GM21526 (cell line): ENCODE measurements at regions not wholly inside any gene's neighbourhood (a gene's known extent, or its start where the extent isn't known, plus 50 kb on each side); places are given as distances from the start of the nearest gene placed in this dataset.

Source experiments
- ATAC-seq: cut with Tn5 transposase; IDR thresholded peaks from one replicate; pipeline ENCODE4 v1.9.1; 2021; ENCODE audit warnings: moderate library complexity; ENCODE audit not compliant: unreplicated experiment, low FRiP score

DNA sequence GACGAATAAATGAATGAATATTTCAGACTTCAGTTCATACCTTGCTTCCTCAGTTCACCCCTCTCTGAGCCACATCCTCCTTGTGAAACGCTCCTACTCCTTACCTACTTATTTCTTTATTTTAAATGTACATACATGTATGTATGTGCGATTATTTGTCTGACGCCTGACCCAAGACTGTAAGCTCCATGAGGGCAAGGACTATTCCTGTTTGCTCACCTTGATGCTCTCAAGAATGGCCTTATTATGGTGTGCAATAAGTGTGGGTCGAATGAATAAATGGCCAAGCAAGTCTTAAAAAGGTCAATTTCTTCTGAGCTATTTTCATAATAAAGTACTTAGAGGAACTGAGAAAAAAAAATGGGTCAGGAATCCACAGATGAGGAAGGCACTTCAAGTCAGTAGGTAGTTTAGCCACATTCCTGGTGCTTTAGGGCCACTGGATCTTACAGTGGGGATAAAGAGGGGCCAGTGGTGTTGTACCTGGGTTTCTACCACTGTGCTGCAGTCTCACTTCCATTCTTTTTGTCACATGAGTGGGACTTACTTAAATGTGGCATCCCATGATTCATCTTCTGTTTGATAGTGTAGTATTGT lies 74.7 kb downstream of the SDC1 start:
- ATAC-seq, result no peak

DNA sequence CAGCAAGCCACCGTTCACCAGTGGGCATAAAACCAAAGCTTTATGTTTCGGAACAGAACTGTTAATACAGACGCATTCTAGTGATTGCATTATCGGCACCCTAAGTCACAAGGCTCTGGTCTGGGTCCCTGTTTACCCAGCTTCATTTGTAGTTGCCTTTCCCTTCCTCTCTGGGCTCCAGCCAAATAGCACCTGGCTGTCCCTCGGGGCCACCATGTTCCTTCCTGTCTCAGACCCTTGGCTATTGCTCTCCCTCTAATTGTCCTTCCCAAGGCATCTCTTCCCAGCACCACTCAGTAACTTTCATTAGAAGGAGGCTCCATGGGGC lies 75.3 kb downstream of the SDC1 start:
- no peak for ATAC-seq

DNA sequence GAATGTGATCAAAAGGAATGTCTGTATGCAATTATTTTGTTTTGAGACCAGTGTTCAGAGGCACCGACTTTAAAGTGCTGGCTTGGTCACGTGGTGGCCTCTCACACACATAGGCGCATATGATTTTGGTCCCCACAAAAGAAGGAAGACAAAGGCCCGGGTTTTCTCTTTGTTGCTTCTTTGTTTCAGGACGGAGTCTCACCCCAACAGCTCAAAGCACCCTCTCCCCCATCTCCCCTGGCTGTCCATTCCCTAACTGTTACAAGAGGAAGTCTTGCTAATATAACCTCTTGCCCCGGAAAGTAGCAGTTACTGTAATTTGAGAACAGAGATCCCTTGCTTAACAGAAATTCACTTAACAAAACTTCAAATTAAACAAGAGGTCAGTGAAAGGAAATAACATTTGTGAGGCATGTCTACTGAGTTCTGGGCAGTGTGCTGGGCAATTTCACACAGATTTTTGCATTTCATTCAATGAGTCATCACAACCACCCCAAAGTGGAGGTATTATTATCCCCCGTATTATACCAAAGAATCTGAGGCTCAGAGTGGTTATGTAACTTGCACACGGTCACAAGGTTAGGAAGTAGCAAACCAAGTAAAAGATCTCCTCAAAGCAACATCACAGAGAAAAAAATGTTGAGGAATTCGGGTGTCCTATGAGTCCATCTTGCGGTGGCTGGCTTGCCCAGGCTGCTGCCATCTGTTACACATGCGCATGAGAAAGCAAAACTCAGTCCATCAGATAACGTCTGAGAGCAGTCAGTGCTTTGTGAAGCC lies 75.8 kb downstream of the SDC1 start:
- ATAC-seq, result no peak

DNA sequence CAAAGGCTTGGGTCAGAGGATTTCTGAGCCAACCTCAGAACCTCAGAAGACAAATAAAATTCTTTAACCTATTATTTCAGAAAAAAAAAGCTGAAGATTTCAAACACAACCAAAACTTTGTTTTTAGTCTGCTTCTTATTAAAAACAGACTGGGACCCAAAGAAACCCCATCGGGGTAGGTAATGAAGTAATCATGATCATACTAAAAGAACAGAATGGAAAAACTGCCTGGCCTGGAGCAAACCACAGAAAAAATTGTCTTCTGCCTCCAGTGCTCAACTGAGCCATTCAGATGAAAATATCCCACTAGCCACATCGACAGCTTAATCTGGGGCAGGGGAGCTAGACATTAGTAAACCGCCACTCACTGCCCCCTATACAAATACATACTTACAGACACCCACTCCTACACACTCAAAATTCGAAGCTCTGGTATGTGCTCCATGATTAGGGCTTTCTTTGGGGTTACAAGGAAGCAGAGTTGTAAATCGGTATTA lies 76.5 kb downstream of the SDC1 start:
- ATAC-seq, result no peak

DNA sequence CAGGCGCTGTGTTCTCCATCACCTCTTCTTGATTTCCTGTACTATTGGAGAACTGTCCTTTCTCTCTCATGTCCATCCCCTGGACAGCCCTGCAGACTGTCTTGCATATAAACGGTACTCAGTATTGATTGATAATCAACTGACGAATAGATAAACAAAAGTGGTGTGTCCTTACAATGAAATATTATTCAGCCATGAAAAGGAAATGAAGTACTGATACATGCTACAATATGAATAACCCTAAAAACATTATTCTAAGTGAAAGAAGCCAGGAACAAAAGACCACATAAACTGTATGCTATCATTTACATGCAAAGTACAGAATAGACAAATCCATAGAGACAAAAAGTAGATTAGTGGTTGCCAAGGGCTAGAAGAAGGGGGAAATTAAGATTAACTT lies 77.6 kb downstream of the SDC1 start:
- no peak for ATAC-seq

DNA sequence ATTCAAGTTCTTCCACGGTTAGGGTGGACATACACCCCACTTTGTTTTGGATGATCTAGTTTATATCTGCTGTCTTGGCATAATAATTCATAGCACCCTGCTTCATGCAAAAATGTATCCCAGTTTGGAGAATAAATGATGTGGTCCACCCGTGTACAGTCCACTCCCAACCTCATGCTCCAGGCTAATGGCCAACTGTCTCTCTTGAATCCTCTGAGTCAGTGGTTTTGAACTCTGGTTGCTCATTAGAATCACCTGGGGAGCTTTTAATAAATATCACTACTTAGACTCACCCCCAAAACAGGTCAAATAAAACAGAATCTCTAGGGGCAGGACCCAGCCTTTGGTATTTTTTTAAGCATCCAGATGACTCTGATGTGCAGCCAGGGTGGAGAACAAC lies 78.5 kb downstream of the SDC1 start:
- no peak for ATAC-seq

DNA sequence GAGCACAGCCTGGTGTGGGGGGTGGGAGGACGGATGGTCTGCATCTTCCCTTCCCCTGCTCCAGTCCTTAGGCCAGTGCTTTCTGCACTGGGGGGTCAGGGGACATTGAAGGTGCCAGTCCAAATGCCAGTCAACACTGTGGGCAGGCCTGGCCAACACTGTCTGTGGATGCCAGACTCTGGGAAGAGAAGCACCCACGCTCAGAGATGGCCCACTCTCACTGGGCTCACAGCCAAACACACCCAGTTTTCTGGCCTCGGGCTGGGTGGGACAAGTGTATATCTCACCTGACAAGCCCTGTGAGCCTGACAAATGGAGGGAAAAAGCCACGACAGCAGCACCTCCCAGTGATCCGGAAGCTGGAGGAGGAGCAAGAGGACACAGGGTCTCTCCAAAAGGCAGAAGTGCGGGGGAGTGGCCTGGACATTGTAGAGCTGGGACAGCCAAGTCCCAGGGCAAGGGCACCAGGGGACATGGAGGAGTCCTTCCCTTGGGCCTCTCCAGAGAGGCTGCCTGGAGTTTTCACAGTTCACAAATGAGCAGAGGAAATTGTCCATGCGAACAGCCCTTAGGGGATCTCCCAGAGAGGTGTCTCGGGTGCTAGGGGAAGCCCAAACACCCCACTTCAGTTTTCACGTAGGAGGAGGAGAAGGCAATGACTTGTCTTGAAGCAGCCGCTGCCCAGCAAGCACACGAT lies 79.3 kb downstream of the SDC1 start:
- ATAC-seq, result peak; percentile 82

DNA sequence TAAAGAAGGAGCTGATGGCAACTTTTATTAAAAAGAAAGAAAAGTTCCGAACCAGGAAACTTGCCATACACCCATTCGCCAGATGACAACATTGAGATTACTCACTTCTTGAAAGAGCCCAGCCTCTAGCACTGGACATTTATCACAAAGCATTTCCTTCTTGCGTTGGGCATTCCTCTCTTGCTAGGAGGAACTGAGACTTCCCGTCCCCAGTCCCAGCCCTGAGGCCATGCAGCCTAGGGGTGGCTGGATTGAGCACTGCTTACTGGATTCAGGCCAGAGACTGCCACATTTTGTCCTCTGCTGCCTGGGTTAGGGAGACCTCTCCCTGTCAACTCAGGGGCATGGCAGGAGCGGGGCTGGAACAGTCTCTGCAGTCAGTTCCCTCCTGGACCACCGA lies 80.1 kb downstream of the SDC1 start:
- ATAC-seq, result no peak

DNA sequence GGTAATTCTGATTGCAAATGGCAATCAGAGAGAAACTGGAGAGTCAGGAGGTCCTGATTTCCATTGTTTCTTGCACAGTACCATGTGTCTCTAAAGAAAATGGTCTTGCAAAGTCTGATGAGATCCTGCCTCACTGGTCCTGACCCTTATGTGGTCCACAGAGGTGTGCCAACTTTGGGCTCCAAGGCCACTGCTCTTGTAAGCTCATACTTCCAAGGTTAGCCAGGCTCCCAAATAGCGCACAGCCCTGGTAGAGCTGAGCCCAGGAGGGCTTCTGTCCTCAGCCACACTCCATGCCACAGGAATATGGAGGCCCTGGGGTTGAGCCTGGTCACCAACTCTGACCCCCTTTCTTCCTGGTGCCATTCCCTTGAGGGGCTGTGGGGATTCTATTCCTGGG lies 80.7 kb downstream of the SDC1 start:
- ATAC-seq, result no peak

DNA sequence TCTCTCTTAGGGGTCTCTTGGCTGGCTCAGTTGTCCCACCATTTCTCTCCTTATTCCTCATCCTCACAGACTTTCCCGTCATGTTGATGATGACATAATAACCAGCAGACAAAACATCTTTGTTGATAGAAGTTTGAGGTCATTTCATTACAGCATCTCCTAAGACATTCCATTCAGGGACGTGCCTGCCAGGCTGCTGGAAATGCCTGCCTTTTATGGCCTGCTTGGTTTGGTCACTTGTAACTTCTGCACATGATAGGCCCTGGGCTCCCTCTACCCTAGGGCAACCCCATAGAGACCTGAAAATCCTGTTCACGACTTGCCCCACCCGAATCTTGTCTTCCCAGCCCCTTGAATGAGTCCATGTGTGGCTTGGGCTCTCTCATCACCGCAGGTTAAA lies 81.7 kb downstream of the SDC1 start:
- no peak for ATAC-seq

DNA sequence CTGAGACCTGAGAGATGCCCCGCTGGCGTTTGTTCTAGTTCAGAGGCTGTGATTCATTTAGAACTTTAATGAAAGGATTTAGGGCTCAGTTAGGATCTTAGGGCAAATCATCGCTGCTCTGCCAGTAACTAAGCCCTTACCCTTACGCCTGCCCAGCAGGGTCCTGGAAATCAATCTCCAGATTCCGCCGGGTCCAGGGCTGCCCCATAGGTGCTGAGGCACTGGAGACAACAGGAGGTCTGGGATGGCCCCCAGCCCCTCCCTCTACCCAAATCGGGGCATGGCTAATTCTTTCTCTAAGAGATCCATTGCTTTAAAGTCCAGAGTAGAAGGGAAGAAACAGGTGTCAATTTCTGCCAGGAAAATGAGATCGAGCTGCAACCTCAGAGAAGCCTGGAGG lies 83.1 kb downstream of the SDC1 start:
- ATAC-seq, result no peak

DNA sequence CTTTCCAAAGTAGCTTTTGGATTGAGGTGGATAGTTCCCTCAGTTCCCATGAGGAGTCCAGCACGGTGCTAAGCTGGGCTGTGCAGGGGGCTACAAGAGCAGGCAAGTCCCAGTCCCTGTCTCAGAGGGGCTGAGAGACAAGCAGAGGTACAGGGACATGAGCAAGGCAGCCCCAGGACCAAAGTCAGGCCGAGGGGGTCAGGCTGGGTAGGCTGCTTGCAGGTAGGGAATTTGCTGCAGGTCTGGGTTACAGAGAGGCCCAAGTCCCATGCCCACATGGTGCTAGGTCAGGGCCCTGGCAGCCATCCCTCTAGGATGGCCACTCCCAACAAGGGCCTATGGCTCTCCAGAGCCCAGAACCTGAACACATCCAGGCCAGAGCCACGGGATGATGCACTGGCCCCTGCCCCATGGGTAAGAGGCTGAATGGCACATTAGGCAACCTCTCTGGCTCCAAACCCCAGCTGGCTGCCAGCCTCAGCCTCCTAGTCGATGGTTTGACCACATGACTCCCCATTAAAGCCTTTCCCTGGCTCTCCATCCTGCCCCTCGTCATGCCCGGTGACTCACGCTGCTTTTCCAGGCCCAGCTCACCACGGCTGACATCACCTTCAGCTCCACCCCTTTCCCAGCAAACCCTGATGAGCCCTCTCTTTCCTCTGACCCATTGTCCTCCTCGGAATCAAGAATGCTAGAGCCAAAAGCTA lies 83.7 kb downstream of the SDC1 start:
- ATAC-seq, result no peak

DNA sequence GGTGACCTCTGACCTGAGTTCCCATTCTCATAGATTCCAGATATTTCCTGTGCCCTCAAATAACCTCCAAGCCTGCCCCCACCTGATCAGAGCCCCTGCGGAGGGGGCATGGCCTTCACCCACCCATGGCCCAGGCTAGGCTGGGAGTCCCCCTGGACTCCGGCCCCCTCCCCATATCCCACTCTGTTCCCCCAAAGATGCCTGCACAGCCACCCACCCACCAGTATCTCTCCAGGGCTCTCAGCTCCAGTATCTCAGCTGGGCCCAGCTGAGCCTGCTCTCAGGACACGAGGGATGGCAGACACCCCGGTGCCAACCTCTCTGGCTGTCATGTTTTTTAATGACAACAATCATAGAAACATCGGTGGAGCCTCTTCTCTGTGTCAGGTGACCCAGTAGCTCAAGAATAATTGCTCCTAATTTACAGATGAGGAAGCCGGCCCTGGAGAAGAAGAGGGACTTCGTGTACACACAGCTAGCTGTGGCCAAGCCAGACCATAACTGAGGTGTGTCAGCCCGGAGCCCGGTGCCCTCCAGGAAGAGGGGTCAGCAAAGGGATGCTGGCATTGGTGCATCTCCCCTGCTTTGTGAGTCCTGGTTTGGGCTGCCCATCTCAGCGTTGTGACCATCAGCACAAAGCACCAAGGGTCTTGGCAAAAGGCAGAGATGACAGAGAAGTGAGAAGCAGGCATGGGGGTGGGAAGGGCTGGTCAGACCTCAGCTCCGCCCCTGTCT lies 84.4 kb downstream of the SDC1 start:
- no peak for ATAC-seq

DNA sequence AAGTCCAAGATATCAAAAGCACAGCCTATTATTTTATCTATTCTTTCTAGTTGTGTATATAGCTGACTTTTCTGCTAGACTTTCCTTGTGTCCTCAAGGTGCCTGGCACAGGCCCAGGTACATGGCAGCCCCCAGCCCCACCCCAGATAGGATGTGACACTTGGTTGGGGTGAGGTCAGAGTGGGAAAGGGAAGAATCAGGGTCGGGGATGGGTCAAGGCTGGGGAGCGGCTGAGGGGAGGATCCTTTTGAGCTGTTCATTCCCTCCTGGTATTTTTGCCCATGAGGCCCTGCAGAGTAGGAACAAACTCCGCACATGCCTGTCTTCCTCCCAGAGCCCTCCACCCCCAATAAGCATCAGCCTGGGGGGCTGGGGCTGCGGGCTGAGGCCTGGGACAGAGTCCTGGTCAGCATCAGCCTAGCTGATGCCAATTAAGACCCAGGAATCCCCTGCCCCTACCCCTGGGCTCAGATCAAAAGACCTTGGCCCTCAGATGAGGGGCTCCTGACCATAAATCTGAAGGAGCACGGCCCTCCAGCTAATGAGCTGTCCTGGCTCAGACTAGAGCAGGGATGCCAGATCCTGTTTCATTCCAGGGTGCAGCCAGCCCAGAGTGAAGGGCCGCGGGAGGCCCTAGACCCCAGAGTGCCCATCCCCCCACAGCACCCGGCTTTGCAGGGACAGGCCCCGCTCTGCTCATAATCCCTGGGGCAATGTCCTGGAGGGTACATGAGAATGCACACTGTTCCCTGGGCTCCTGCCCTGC lies 85.3 kb downstream of the SDC1 start:
- ATAC-seq, result no peak

DNA sequence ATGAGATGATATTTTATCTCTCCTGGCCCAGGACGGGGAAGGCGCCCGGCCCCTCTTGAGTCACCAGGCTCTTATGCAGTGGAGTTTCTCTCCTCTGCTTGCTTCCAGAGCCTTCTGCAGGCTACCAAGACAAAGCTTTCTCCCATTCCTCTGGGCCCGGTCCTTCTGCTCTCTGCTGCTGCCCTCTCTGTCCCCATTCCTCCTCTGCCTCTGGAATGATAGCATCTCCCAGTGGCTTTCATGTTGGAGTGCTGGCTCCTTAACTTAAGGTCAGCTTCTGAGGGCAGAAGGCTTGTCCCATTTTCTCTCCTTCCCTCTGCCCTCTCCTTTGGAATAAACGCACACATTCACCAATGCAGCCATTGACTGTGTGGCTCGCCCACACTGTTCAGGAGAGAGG lies 86.2 kb downstream of the SDC1 start:
- ATAC-seq, result no peak

DNA sequence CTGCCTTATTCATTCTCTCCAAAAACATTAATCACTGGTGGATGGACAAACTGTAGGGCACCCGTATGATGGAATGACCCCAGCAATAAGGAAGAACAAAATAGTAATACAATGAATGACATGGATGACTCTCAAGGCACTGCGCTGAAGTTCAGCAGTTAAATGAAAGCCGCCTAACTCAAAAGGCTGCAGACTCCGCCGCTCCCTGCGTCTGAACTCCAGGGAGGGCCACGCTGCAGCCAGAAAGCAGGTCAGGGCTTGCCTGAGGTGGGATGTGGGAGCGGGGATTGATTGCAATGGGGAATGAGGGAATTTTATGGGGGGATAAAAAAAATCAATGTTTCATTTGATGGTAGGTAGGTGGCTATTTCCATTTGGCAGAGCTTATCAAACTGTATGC lies 86.5 kb upstream of the LAPTM4A start:
- no peak for ATAC-seq

DNA sequence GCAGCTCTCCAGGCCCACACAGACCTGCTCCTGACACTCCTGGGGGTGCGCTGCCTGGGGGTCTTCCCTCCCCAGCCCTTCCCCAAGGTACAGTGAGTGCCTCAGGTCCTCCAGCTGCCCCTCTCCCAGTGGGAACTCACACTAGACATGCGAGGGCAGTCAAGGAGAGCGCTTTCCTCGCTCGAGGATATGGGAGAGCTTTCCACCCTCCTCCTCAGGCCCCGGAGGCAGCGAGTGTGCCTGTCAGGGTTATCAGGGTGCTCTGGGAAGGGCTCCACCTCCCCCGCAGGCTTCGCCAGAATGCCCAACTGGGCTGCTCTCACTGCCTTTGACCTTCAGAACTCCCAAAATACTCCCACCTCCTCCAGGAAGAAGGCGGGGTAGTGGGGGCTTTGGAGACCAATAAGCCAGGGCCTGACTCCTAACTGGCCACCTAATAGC lies 85.7 kb upstream of the LAPTM4A start:
- ATAC-seq, result no peak

DNA sequence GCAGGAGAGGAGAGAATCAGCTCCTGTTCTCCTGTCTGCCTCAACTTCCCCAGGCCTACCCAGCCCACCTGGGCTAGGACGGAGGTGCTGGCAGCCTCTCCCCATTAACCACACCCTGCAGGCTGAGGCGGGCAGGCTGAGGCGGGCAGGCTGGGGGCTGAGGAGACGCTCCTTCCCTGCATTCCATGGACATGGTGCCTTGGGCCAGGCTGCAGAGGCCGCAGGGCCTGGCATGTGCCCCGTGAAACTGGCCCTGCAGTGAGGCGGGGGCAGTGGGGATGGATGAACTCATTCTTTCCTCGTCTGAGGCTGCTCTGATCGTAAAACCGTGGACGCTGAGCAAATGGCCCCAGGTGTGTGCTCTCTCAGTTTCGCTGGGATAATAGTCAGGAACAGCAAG lies 84.7 kb upstream of the LAPTM4A start:
- no peak for ATAC-seq

DNA sequence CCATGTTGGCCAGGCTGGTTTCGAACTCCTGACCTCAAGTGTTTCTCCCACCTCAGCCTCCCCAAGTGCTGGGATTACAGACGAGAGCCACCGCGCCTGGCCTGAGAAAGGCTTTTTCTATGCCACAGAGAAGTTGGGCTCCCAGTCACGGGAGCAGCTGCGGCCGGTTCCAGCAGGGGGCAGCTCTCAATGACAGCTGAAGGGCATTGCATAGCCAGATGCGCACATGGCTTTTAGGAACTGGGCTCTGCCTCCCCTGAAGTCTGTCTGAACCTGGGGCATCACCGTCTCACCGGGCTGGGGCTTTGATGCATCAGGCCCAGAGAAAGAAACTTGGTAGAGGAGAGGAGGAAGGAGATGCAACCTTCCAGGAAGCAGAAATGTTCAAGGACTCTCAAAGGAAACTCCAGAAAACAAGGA lies 84.2 kb upstream of the LAPTM4A start:
- ATAC-seq, result peak; percentile 85
